Tibial nerve (tissue), 3 donors: ENCODE measurements at regions not wholly inside any gene's neighbourhood (a gene's known extent, or its start where the extent isn't known, plus 50 kb on each side); places are given as distances from the start of the nearest gene placed in this dataset.

Experiments
- POLR2A ChIP-seq, 2 donors: fragments of 450-650 bp; IDR thresholded peaks; one replicate each; pipeline ENCODE4 v1.6.1; 2017; ENCODE audit warnings: antibody characterized with exemption in 2 of 2, mild to moderate bottlenecking in 2 of 2, moderate library complexity in 2 of 2
- TF ChIP-seq, protein P1 (sequence below), 5 experiments: fragments of 200-600 bp in 3 of 5; fragments of 450-650 bp in 2 of 5; sonication (generic) in 3 of 5; IDR thresholded peaks; one replicate each; pipeline ENCODE4 v1.5.1; 2016 to 2019; ENCODE audit warnings: antibody characterized with exemption in 5 of 5, mild to moderate bottlenecking in 3 of 5, moderate library complexity in 2 of 5

DNA sequence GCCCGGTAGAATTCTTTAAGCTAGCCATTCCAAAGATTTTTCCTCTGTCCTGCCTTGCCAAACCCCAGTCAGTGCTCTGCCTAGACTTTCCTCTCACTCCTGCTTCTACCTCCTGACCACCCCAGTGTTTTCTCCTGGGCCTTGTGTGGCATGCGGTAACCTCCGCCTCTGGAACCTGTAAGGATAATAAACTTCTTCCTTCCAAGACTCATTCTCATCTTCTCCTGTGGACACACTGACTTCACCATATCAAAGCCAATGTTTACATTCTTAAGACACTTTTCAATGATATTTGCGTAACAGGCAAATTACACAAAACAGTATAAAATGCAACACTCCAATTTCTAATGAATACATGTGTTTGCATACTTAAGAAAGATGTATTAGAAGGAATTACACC lies 354.6 kb downstream of the RNF144B start:
- TF ChIP-seq, protein P1, sequence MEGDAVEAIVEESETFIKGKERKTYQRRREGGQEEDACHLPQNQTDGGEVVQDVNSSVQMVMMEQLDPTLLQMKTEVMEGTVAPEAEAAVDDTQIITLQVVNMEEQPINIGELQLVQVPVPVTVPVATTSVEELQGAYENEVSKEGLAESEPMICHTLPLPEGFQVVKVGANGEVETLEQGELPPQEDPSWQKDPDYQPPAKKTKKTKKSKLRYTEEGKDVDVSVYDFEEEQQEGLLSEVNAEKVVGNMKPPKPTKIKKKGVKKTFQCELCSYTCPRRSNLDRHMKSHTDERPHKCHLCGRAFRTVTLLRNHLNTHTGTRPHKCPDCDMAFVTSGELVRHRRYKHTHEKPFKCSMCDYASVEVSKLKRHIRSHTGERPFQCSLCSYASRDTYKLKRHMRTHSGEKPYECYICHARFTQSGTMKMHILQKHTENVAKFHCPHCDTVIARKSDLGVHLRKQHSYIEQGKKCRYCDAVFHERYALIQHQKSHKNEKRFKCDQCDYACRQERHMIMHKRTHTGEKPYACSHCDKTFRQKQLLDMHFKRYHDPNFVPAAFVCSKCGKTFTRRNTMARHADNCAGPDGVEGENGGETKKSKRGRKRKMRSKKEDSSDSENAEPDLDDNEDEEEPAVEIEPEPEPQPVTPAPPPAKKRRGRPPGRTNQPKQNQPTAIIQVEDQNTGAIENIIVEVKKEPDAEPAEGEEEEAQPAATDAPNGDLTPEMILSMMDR (IDR thresholded peaks at IDR 0.05), result no peak
- TF ChIP-seq POLR2A (IDR thresholded peaks at IDR 0.05), result no peak
